Urothelium cell line (cell line): ENCODE measurements at regions not wholly inside any gene's neighbourhood (a gene's known extent, or its start where the extent isn't known, plus 50 kb on each side); places are given as distances from the start of the nearest gene placed in this dataset.
"Not testable (repeated sequence)": the region's sequence is repeated elsewhere in the genome, so short reads cannot be mapped to it uniquely, and the experiment has no call there.

Source experiments
- DNase-seq: peaks from one replicate; pipeline ENCODE4 v3.0.0; 2011; ENCODE audit warnings: low spot score, mixed read lengths
- FAIRE-seq: peaks from 2 replicates; lab custom pipeline; 2011; peaks lifted over from hg19 to GRCh38; lab: Jason Lieb, UNC

GRCh38 chr18:14221689-14222088, 89.5 kb upstream of the ZNF519 start:
- FAIRE-seq (no peak), DNase-seq (peak; percentile 2)

GRCh38 chr18:14215952-14216351, 83.7 kb upstream of the ZNF519 start:
- DNase-seq, FAIRE-seq: not testable (repeated sequence)

DNA sequence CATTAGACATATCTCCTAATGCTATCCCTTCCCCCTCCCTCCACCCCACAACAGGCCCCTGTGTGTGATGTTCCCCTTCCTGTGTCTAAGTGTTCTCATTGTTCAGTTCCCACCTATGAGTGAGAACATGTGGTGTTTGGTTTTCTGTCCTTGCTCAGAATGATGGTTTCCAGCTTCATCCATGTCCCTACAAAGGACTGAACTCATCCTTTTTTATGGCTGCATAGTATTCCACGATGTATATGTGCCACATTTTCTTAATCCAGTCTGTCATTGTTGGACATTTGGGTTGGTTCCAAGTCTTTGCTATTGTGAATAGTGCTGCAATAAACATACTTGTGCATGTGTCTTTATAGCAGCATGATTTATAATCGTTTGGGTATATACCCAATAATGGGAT, 71.2 kb upstream of the ZNF519 start:
- not testable (repeated sequence) for FAIRE-seq, DNase-seq

DNA sequence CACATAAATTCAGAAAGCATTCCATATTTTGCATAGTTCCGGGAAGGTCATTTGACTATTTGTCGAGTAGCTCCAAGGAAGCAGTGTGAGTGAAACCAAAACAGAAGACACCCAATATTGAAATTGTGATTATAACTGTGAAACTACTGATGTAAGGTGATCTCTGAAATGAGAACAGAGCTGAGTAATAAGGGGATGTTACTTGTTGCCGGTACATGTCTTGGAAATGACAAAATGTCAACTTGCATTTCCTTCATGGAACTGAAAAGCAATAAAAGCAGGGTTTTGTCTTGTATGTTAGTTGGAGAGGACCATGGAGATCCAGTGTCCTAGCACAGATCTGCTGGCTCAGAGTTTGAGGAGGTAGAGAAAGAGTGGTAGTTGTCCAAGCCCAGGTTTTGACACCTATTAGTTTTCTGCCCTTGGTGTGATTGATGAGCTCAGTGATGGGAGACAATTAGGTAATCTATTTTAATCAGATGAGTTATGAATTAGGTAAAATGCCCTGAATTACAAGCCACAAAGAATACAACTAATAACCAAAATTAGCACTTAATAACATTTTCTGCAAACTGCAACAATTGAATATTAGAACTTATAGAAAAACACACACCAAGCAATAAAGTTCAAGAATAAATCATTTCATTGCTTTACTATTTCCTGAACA, 58.7 kb upstream of the ZNF519 start:
- not testable (repeated sequence) for DNase-seq
- peak; percentile 32 for FAIRE-seq

- peak; percentile 96 for FAIRE-seq
- peak; percentile 35 for DNase-seq
Observed at GRCh38 chr18:14189858-14190257, 57.6 kb upstream of the ZNF519 start.

DNA sequence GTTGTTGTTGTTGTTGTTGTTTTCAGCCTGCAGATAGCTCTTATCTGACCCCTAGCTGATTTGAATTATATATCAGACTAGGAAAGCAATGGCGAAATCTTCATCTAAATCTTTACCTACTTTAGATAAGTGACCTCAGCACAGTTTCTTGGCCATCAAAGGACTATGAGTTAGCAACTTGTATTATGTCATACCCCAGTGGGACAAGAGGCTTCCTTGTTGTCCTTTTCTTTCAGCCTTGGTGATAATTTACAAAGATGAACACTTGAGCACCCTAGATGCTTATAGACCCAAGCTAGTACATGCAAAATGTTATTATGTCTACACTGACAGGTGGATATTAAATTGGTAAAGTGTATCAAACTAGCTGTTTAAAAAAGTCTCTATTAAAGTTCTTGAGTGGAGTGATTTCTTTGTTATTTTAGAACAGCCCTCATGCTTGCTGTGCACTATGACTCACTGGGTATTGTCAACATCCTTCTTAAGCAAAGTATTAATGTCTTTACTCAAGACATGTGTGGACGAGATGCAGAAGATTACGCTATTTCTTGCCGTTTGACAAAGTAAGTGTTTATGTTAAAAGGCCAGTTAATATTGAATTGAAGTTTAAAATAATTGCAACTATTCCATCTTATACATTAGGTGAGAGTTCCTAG, 56.6 kb upstream of the ZNF519 start:
- peak; percentile 29 for DNase-seq
- FAIRE-seq: peak; percentile 20
